GM06990 (cell line): ENCODE measurements at regions not wholly inside any gene's neighbourhood (a gene's known extent, or its start where the extent isn't known, plus 50 kb on each side); places are given as distances from the start of the nearest gene placed in this dataset.

Experiments used
- DNase-seq: peaks from one replicate; pipeline ENCODE4 v3.0.0-alpha.2; 2011; ENCODE audit not compliant: insufficient read length; ENCODE audit errors: extremely low read depth
- H3K27me3 ChIP-seq: replicated peaks from 2 replicates; pipeline ENCODE4 v1.6.0; 2011; ENCODE audit warnings: low read length; ENCODE audit not compliant: control insufficient read depth, insufficient read depth
- H3K36me3 ChIP-seq: 2 replicates; pipeline ENCODE4 v1.5.1; 2011; ENCODE audit warnings: low read length; ENCODE audit not compliant: control insufficient read depth, insufficient read depth
- H3K4me3 ChIP-seq: replicated peaks from 2 replicates; pipeline ENCODE4 v1.5.1; 2011; ENCODE audit warnings: low read depth, mild to moderate bottlenecking, control low read depth, low read length
- CTCF ChIP-seq: IDR thresholded peaks from 2 replicates; pipeline ENCODE4 v1.5.1; 2011; ENCODE audit warnings: low read length, control low read depth, mild to moderate bottlenecking, inconsistent platforms; ENCODE audit not compliant: insufficient read depth, poor library complexity, severe bottlenecking

GRCh38 chr5:4947893-4948536, 192.1 kb upstream of the ADAMTS16 start:
- Histone ChIP-seq H3K27me3 (no peaks in the 10 kb centered on the region), H3K4me3 (no peak overlapping the region), H3K36me3 (no peaks in the 10 kb centered on the region)
- DNase-seq = no peak
- no peak for TF ChIP-seq CTCF

GRCh38 chr5:4949108-4949507, 191.0 kb upstream of the ADAMTS16 start:
- Histone ChIP-seq H3K27me3 (no peaks in the 10 kb centered on the region), H3K4me3 (no peak overlapping the region), H3K36me3 (no peaks in the 10 kb centered on the region)
- no peak for DNase-seq
- no peak for TF ChIP-seq CTCF

GRCh38 chr5:4953576-4953975, 186.6 kb upstream of the ADAMTS16 start:
- TF ChIP-seq CTCF = no peak
- DNase-seq = no peak
- Histone ChIP-seq H3K4me3 (no peak overlapping the region), H3K27me3 (no peaks in the 10 kb centered on the region), H3K36me3 (no peaks in the 10 kb centered on the region)

- Histone ChIP-seq H3K27me3 (no peaks in the 10 kb centered on the region), H3K36me3 (no peaks in the 10 kb centered on the region), H3K4me3 (no peak overlapping the region)
- no peak for TF ChIP-seq CTCF
- no peak for DNase-seq
Observed at GRCh38 chr5:4954048-4954447, 186.1 kb upstream of the ADAMTS16 start.

DNA sequence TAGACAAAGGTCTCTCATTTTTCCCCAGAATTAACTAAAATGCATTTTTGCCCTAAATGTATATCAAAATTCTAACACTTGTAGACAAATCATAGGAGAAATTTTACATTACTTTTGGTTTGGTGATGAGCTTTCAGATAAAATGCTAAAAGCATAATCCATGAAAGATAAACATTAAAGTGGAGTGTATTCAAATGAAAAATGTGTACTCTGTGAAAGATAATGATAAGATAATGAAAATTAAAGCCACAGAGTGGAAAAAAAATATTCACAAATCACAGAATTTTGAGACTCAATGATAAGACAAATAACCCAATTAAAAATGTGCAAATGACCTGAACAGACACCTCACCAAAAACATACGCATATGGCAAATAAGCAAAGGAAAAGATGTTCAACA, 176.9 kb upstream of the ADAMTS16 start:
- no peaks in the 10 kb centered on the region for H3K27me3 ChIP-seq
- no peaks in the 10 kb centered on the region for H3K36me3 ChIP-seq
- H3K4me3 ChIP-seq = no peak overlapping the region
- DNase-seq = no peak
- TF ChIP-seq CTCF = no peak

GRCh38 chr5:4969351-4969750, 170.8 kb upstream of the ADAMTS16 start:
- no peaks in the 10 kb centered on the region for H3K36me3 ChIP-seq
- H3K27me3 ChIP-seq = no peaks in the 10 kb centered on the region
- TF ChIP-seq CTCF = no peak
- H3K4me3 ChIP-seq = no peak overlapping the region
- DNase-seq = no peak
